BLaER1 treated with 17β-estradiol and CSF1 and Interleukin-3, amounts not matched to agents 10 nM and 100 nM (cell line): ENCODE measurements at regions not wholly inside any gene's neighbourhood (a gene's known extent, or its start where the extent isn't known, plus 50 kb on each side); places are given as distances from the start of the nearest gene placed in this dataset.

ENCODE experiments used
- H3K27ac ChIP-seq, 11 experiments: shearing (Covaris generic); formaldehyde crosslinking; 2 replicates each; pipeline ENCODE4 v1.8.1; 2022
- H3K27me3 ChIP-seq, 11 experiments: shearing (Covaris generic); formaldehyde crosslinking; 2 replicates each; pipeline ENCODE4 v1.8.1; 2022
- H3K36me3 ChIP-seq, 11 experiments: shearing (Covaris generic); formaldehyde crosslinking; 2 replicates each; pipeline ENCODE4 v1.8.1; 2022
- H3K4me1 ChIP-seq, 10 experiments: shearing (Covaris generic); formaldehyde crosslinking; 2 replicates each; pipeline ENCODE4 v1.8.1; 2022
- H3K4me2 ChIP-seq, 11 experiments: shearing (Covaris generic); formaldehyde crosslinking; 2 replicates each; pipeline ENCODE4 v1.8.1; 2022
- H3K4me3 ChIP-seq, 10 experiments: shearing (Covaris generic); formaldehyde crosslinking; 2 replicates each; pipeline ENCODE4 v1.8.1; 2022
- H3K9ac ChIP-seq, 11 experiments: shearing (Covaris generic); formaldehyde crosslinking; 2 replicates each; pipeline ENCODE4 v1.8.1; 2022
- H3K9me3 ChIP-seq, 11 experiments: shearing (Covaris generic); formaldehyde crosslinking; replicated peaks in 1 of 11; 2 replicates each; pipeline ENCODE4 v1.8.1; 2022
- H4K20me1 ChIP-seq, 11 experiments: shearing (Covaris generic); formaldehyde crosslinking; 2 replicates each; pipeline ENCODE4 v1.8.1; 2022
- Cebpa-rat ChIP-seq, 11 experiments: shearing (Covaris generic); IDR thresholded peaks; 2 replicates each; pipeline ENCODE4 v1.8.1; 2022

GRCh38 chr18:64986906-64987495 lies 763.8 kb upstream of the CDH7 start:
- Histone ChIP-seq H3K4me3 (no peak overlapping the region), H3K36me3 (no peaks in the 10 kb centered on the region), H3K4me1 (peaks cover 0 to 22% (median 4%) of the 10 kb centered on the region in 10 experiments; a peak in 11 of 20 replicates), H3K9ac (no peak overlapping the region), H4K20me1 (no peaks in the 10 kb centered on the region), H3K4me2 (peak overlapping the region in 3 of 11 experiments; percentile 16 to 42 (median 24); a peak in 5 of 22 replicates), H3K27ac (no peak overlapping the region), H3K27me3 (no peaks in the 10 kb centered on the region), H3K9me3 (peaks cover 5 to 14% (median 11%) of the 10 kb centered on the region in 11 experiments; a peak in 16 of 22 replicates)
- TF ChIP-seq Cebpa-rat (IDR thresholded peaks at IDR 0.05): no peak

GRCh38 chr18:64983497-64984238 lies 767.1 kb upstream of the CDH7 start:
- Histone ChIP-seq H3K36me3 (no peaks in the 10 kb centered on the region), H3K9ac (no peak overlapping the region), H3K4me2 (no peak overlapping the region), H3K4me3 (no peak overlapping the region), H3K4me1 (peaks cover 0 to 5% (median 0%) of the 10 kb centered on the region in 10 experiments; a peak in 5 of 20 replicates), H3K27me3 (no peaks in the 10 kb centered on the region), H3K27ac (no peak overlapping the region), H3K9me3 (peaks cover 5 to 14% (median 11%) of the 10 kb centered on the region in 11 experiments; a peak in 16 of 22 replicates), H4K20me1 (no peaks in the 10 kb centered on the region)
- no peak for TF ChIP-seq Cebpa-rat (IDR thresholded peaks at IDR 0.05)

- no peak overlapping the region for H3K4me2 ChIP-seq
- no peak for TF ChIP-seq Cebpa-rat (IDR thresholded peaks at IDR 0.05)
- no peaks in the 10 kb centered on the region for H4K20me1 ChIP-seq
- no peak overlapping the region for H3K9ac ChIP-seq
- peaks cover 5 to 14% (median 11%) of the 10 kb centered on the region in 11 experiments; a peak in 16 of 22 replicates for H3K9me3 ChIP-seq
- no peak overlapping the region for H3K27ac ChIP-seq
- no peaks in the 10 kb centered on the region for H3K36me3 ChIP-seq
- no peaks in the 10 kb centered on the region for H3K27me3 ChIP-seq
- no peak overlapping the region for H3K4me3 ChIP-seq
- H3K4me1 ChIP-seq: peaks cover 0 to 5% (median 0%) of the 10 kb centered on the region in 10 experiments; a peak in 4 of 20 replicates
These were observed 768.3 kb upstream of the CDH7 start for GRCh38 chr18:64982414-64983055.

GRCh38 chr18:64981915-64982314 lies 768.9 kb upstream of the CDH7 start:
- no peak overlapping the region for H3K27ac ChIP-seq
- no peak for TF ChIP-seq Cebpa-rat (IDR thresholded peaks at IDR 0.05)
- H3K4me3 ChIP-seq: no peak overlapping the region

GRCh38 chr18:64979791-64980190 lies 771.0 kb upstream of the CDH7 start:
- no peak overlapping the region for H3K27ac ChIP-seq

More at GRCh38 chr18:64981915-64982314, 768.9 kb upstream of the CDH7 start:
- Histone ChIP-seq H4K20me1 (no peaks in the 10 kb centered on the region), H3K9ac (no peak overlapping the region), H3K36me3 (no peaks in the 10 kb centered on the region), H3K9me3 (peaks cover 5 to 14% (median 11%) of the 10 kb centered on the region in 11 experiments; a peak in 16 of 22 replicates), H3K4me1 (peaks cover 0 to 1% (median 0%) of the 10 kb centered on the region in 10 experiments; a peak in 4 of 20 replicates), H3K27me3 (no peaks in the 10 kb centered on the region), H3K4me2 (no peak overlapping the region)

GRCh38 chr18:64974391-64975125 lies 776.3 kb upstream of the CDH7 start:
- Histone ChIP-seq H3K9ac (no peak overlapping the region), H3K4me3 (no peak overlapping the region), H3K9me3 (no peaks in the 10 kb centered on the region), H3K36me3 (no peaks in the 10 kb centered on the region), H3K27ac (no peak overlapping the region), H3K4me2 (no peak overlapping the region), H4K20me1 (no peaks in the 10 kb centered on the region), H3K4me1 (no peaks in the 10 kb centered on the region), H3K27me3 (no peaks in the 10 kb centered on the region)
- TF ChIP-seq Cebpa-rat (IDR thresholded peaks at IDR 0.05): no peak

More at GRCh38 chr18:64979791-64980190, 771.0 kb upstream of the CDH7 start:
- H3K9me3 ChIP-seq: peaks cover 5 to 14% (median 11%) of the 10 kb centered on the region in 11 experiments; a peak in 16 of 22 replicates
- no peak overlapping the region for H3K4me3 ChIP-seq
- H3K36me3 ChIP-seq: no peaks in the 10 kb centered on the region
- no peak overlapping the region for H3K9ac ChIP-seq
- no peak for TF ChIP-seq Cebpa-rat (IDR thresholded peaks at IDR 0.05)
- H3K4me2 ChIP-seq: no peak overlapping the region
- no peaks in the 10 kb centered on the region for H3K27me3 ChIP-seq
- no peaks in the 10 kb centered on the region for H4K20me1 ChIP-seq
- no peaks in the 10 kb centered on the region for H3K4me1 ChIP-seq

- no peak overlapping the region for H3K4me2 ChIP-seq
- no peak for TF ChIP-seq Cebpa-rat (IDR thresholded peaks at IDR 0.05)
- H4K20me1 ChIP-seq: no peaks in the 10 kb centered on the region
- no peaks in the 10 kb centered on the region for H3K36me3 ChIP-seq
- no peak overlapping the region for H3K4me3 ChIP-seq
- no peak overlapping the region for H3K27ac ChIP-seq
- no peak overlapping the region for H3K9ac ChIP-seq
- no peaks in the 10 kb centered on the region for H3K9me3 ChIP-seq
- no peaks in the 10 kb centered on the region for H3K4me1 ChIP-seq
- H3K27me3 ChIP-seq: no peaks in the 10 kb centered on the region
These were observed 778.3 kb upstream of the CDH7 start for GRCh38 chr18:64972545-64972944.

- Histone ChIP-seq H3K4me3 (no peak overlapping the region), H3K9ac (no peak overlapping the region), H3K27me3 (no peaks in the 10 kb centered on the region), H3K36me3 (no peaks in the 10 kb centered on the region), H3K27ac (no peak overlapping the region), H3K4me2 (no peak overlapping the region), H4K20me1 (no peaks in the 10 kb centered on the region), H3K9me3 (no peaks in the 10 kb centered on the region), H3K4me1 (no peaks in the 10 kb centered on the region)
- TF ChIP-seq Cebpa-rat (IDR thresholded peaks at IDR 0.05): no peak
These were observed 784.1 kb upstream of the CDH7 start for GRCh38 chr18:64966667-64967066.

- H3K9ac ChIP-seq: no peak overlapping the region
- no peaks in the 10 kb centered on the region for H3K4me1 ChIP-seq
- no peaks in the 10 kb centered on the region for H3K27me3 ChIP-seq
- no peaks in the 10 kb centered on the region for H4K20me1 ChIP-seq
- no peak overlapping the region for H3K4me2 ChIP-seq
- no peaks in the 10 kb centered on the region for H3K9me3 ChIP-seq
- no peak overlapping the region for H3K4me3 ChIP-seq
- TF ChIP-seq Cebpa-rat (IDR thresholded peaks at IDR 0.05): no peak
- H3K27ac ChIP-seq: no peak overlapping the region
- no peaks in the 10 kb centered on the region for H3K36me3 ChIP-seq
These were observed 794.3 kb upstream of the CDH7 start for GRCh38 chr18:64956465-64956864.
